ENCODE measurements at regions not wholly inside any gene's neighbourhood (a gene's known extent, or its start where the extent isn't known, plus 50 kb on each side); places are given as distances from the start of the nearest gene placed in this dataset.

DNA sequence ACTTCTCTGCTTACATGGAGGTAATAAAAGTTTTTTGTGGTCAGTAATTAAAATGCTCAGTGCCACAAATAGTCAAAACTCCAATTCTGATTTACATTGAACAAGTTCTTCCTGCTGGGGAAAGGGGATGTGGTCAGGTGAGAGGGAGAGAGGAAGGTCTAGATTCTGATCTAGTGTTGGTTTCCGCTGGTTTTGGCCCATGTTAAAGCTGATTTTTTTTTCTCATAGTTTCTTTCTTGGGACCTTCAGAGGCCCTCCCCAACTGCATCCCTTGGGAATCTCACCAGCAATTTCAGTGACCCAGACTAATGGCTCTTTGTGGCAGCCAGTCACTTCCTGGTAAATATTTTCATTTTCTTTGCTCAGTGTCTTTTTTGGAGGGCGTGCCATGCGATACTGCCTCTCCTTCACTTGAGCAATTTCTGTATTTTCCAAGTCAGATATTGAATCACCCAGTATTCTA lies 332.7 kb downstream of the RAPGEF2 start:
- Histone ChIP-seq H3K4me3 (ENCODE audit: low read depth, low read length) (no peak overlapping the region), H3K4me2 (ENCODE audit: low read length) (no peak overlapping the region), H3K9me3 (ENCODE audit: control insufficient read depth, low read length) (no peaks in the 10 kb centered on the region), H3K9ac (no peak overlapping the region), H3K36me3 (ENCODE audit: control insufficient read depth, insufficient read depth, low read length) (no peaks in the 10 kb centered on the region), H2AFZ (no peak overlapping the region), H3K79me2 (no peaks in the 10 kb centered on the region), H3K27me3 (ENCODE audit: control insufficient read depth, insufficient read depth, low read length) (no peaks in the 10 kb centered on the region), H3K4me1 (no peaks in the 10 kb centered on the region), H3K27ac (no peak overlapping the region)
- TF ChIP-seq CTCF (IDR thresholded peaks at IDR 0.05), result no peak

GRCh38 chr4:159443975-159444374 lies 341.1 kb downstream of the RAPGEF2 start:
- H3K79me2 ChIP-seq, result no peaks in the 10 kb centered on the region
- no peak for TF ChIP-seq CTCF (IDR thresholded peaks at IDR 0.05)

GRCh38 chr4:159444678-159445077 lies 341.8 kb downstream of the RAPGEF2 start:
- H3K9ac ChIP-seq, result no peak overlapping the region
- H3K9me3 ChIP-seq (ENCODE audit: control insufficient read depth, low read length), result no peaks in the 10 kb centered on the region
- H3K36me3 ChIP-seq (ENCODE audit: control insufficient read depth, insufficient read depth, low read length), result no peaks in the 10 kb centered on the region
- no peak for TF ChIP-seq CTCF (IDR thresholded peaks at IDR 0.05)
- H3K27ac ChIP-seq, result no peak overlapping the region
- H2AFZ ChIP-seq, result no peak overlapping the region
- no peaks in the 10 kb centered on the region for H3K79me2 ChIP-seq
- H3K27me3 ChIP-seq (ENCODE audit: control insufficient read depth, insufficient read depth, low read length), result no peaks in the 10 kb centered on the region
- H3K4me1 ChIP-seq, result no peaks in the 10 kb centered on the region
- H3K4me3 ChIP-seq (ENCODE audit: low read depth, low read length), result no peak overlapping the region
- H3K4me2 ChIP-seq (ENCODE audit: low read length), result no peak overlapping the region

More at GRCh38 chr4:159443975-159444374, 341.1 kb downstream of the RAPGEF2 start:
- Histone ChIP-seq H3K4me1 (no peaks in the 10 kb centered on the region), H3K27ac (no peak overlapping the region), H3K36me3 (ENCODE audit: control insufficient read depth, insufficient read depth, low read length) (no peaks in the 10 kb centered on the region), H3K9me3 (ENCODE audit: control insufficient read depth, low read length) (no peaks in the 10 kb centered on the region), H3K9ac (no peak overlapping the region), H3K4me3 (ENCODE audit: low read depth, low read length) (no peak overlapping the region), H3K4me2 (ENCODE audit: low read length) (no peak overlapping the region), H3K27me3 (ENCODE audit: control insufficient read depth, insufficient read depth, low read length) (no peaks in the 10 kb centered on the region), H2AFZ (no peak overlapping the region)

- Histone ChIP-seq H3K27me3 (ENCODE audit: control insufficient read depth, insufficient read depth, low read length) (no peaks in the 10 kb centered on the region), H3K9me3 (ENCODE audit: control insufficient read depth, low read length) (no peaks in the 10 kb centered on the region), H3K4me2 (ENCODE audit: low read length) (no peak overlapping the region), H2AFZ (no peak overlapping the region), H3K4me1 (no peaks in the 10 kb centered on the region), H3K9ac (no peak overlapping the region), H3K79me2 (no peaks in the 10 kb centered on the region), H3K27ac (no peak overlapping the region), H3K36me3 (ENCODE audit: control insufficient read depth, insufficient read depth, low read length) (no peaks in the 10 kb centered on the region), H3K4me3 (ENCODE audit: low read depth, low read length) (no peak overlapping the region)
- TF ChIP-seq CTCF (IDR thresholded peaks at IDR 0.05), result no peak
These were observed 342.8 kb downstream of the RAPGEF2 start for GRCh38 chr4:159445692-159446091.

GRCh38 chr4:159446266-159446976 lies 343.5 kb downstream of the RAPGEF2 start:
- TF ChIP-seq CTCF (IDR thresholded peaks at IDR 0.05), result peak; percentile 64
- Histone ChIP-seq H3K9ac (no peak overlapping the region), H3K36me3 (ENCODE audit: control insufficient read depth, insufficient read depth, low read length) (no peaks in the 10 kb centered on the region), H3K79me2 (no peaks in the 10 kb centered on the region), H3K9me3 (ENCODE audit: control insufficient read depth, low read length) (no peaks in the 10 kb centered on the region), H3K4me2 (ENCODE audit: low read length) (no peak overlapping the region), H3K4me1 (no peaks in the 10 kb centered on the region), H3K27me3 (ENCODE audit: control insufficient read depth, insufficient read depth, low read length) (no peaks in the 10 kb centered on the region), H3K27ac (no peak overlapping the region), H3K4me3 (ENCODE audit: low read depth, low read length) (no peak overlapping the region), H2AFZ (no peak overlapping the region)

All from parathyroid adenoma (tissue), 2 donors.